H1 (cell line): ENCODE measurements at regions not wholly inside any gene's neighbourhood (a gene's known extent, or its start where the extent isn't known, plus 50 kb on each side); places are given as distances from the start of the nearest gene placed in this dataset.

ENCODE experiments used
- CTCF ChIA-PET: fragments of 300-600 bp; sonication (Branson Sonifier 250); formaldehyde crosslinking; loops from one replicate; lab custom pipeline; 2021; ENCODE audit not compliant: partially characterized antibody; lab: Charles Lee
- POLR2A ChIA-PET: fragments of 300-600 bp; sonication (Branson Sonifier 250); formaldehyde crosslinking; loops from one replicate; lab custom pipeline; 2021; ENCODE audit warnings: inconsistent platforms; ENCODE audit not compliant: partially characterized antibody; lab: Charles Lee
- DNase-seq, 2 experiments: peaks; one replicate each; pipeline versions ENCODE4 v3.0.0 to v3.0.0-alpha.2; 2010 to 2022; ENCODE audit warnings: low spot score in 2 of 2, low read depth in 1 of 2, mixed read lengths in 1 of 2
- FAIRE-seq: peaks from 2 replicates; lab custom pipeline; 2011; peaks lifted over from hg19 to GRCh38; lab: Jason Lieb, UNC
- H2AFZ ChIP-seq: 2 replicates; pipeline ENCODE4 v1.8.1; 2012; ENCODE audit warnings: low read length, inconsistent platforms
- H2AK5ac ChIP-seq: 2 replicates; pipeline ENCODE4 v1.6.1; 2013; ENCODE audit warnings: low read depth, low read length
- H2BK120ac ChIP-seq: replicated peaks from 2 replicates; pipeline ENCODE3; 2013; ENCODE audit warnings: low read depth, low read length, inconsistent platforms
- H2BK12ac ChIP-seq: 2 replicates; pipeline ENCODE4 v1.6.1; 2013; ENCODE audit warnings: low read depth, low read length
- H2BK15ac ChIP-seq: 2 replicates; pipeline ENCODE4 v1.6.1; 2013; ENCODE audit warnings: low read length
- H2BK20ac ChIP-seq: 2 replicates; pipeline ENCODE4 v1.6.1; 2013; ENCODE audit warnings: low read length
- H2BK5ac ChIP-seq: 2 replicates; pipeline ENCODE4 v1.6.1; 2013; ENCODE audit warnings: low read depth, low read length
- H3K14ac ChIP-seq: 2 replicates; pipeline ENCODE4 v1.6.1; 2013; ENCODE audit warnings: inconsistent platforms; ENCODE audit not compliant: insufficient read length
- H3K18ac ChIP-seq: 2 replicates; pipeline ENCODE4 v1.6.1; 2013; ENCODE audit warnings: low read length; ENCODE audit errors: extremely low read depth
- H3K23ac ChIP-seq: 2 replicates; pipeline ENCODE4 v1.6.1; 2013; ENCODE audit warnings: inconsistent platforms; ENCODE audit not compliant: insufficient read length
- H3K23me2 ChIP-seq: 2 replicates; pipeline ENCODE4 v1.6.1; 2013; ENCODE audit warnings: low read depth, low read length
- H3K27ac ChIP-seq: 2 replicates; pipeline ENCODE4 v1.6.1; 2011; ENCODE audit warnings: low read depth, low read length, inconsistent platforms
- H3K27me3 ChIP-seq, 4 experiments: replicated peaks in 1 of 4; 1 replicate in 1 of 4; 2 replicates in 3 of 4; pipeline versions ENCODE4 v1.6.1 to v1.8.1; 2011 to 2013; ENCODE audit warnings: low read length in 3 of 4, mild to moderate bottlenecking in 3 of 4, inconsistent platforms in 2 of 4, mixed read lengths in 2 of 4, moderate library complexity in 1 of 4; ENCODE audit not compliant: control insufficient read depth in 3 of 4, insufficient read depth in 3 of 4; ENCODE audit errors: extremely low read depth in 1 of 4
- H3K36me3 ChIP-seq, 4 experiments: 2 replicates each; pipeline versions ENCODE4 v1.6.1 to v1.8.1; 2011 to 2013; ENCODE audit warnings: mild to moderate bottlenecking in 4 of 4, low read length in 3 of 4, moderate library complexity in 2 of 4, control low read depth in 1 of 4, inconsistent platforms in 1 of 4; ENCODE audit not compliant: insufficient read depth in 4 of 4, control insufficient read depth in 2 of 4
- H3K4ac ChIP-seq: replicated peaks from 2 replicates; pipeline ENCODE3; 2013; ENCODE audit warnings: low read length, low read depth, mixed read lengths, inconsistent platforms; ENCODE audit not compliant: insufficient read length
- H3K4me1 ChIP-seq, 4 experiments: replicated peaks in 1 of 4; 1 replicate in 1 of 4; 2 replicates in 3 of 4; pipeline versions ENCODE4 v1.6.1 to v1.8.1; 2011 to 2013; ENCODE audit warnings: low read length in 3 of 4, inconsistent platforms in 2 of 4, mixed read lengths in 1 of 4; ENCODE audit not compliant: insufficient read depth in 4 of 4, control insufficient read depth in 3 of 4
- H3K4me2 ChIP-seq, 2 experiments: 2 replicates each; pipeline versions ENCODE4 v1.6.1 to v1.8.1; 2011 to 2013; ENCODE audit warnings: low read depth in 2 of 2, low read length in 2 of 2, control low read depth in 1 of 2, inconsistent platforms in 1 of 2, mild to moderate bottlenecking in 1 of 2; ENCODE audit not compliant: insufficient read depth in 1 of 2
- H3K4me3 ChIP-seq, 4 experiments: fragments of 200-600, 300-600 bp in 1 of 4; sonication (generic), shearing (Covaris generic), sonication (Bioruptor Twin) in 1 of 4; 2 replicates each; pipeline versions ENCODE4 v1.5.1 to v1.8.1; 2011 to 2016; ENCODE audit warnings: low read length in 4 of 4, low read depth in 3 of 4, control low read depth in 2 of 4, inconsistent platforms in 2 of 4, mild to moderate bottlenecking in 2 of 4, mixed read lengths in 1 of 4, moderate library complexity in 1 of 4; ENCODE audit not compliant: insufficient read depth in 2 of 4; ENCODE audit errors: extremely low read depth in 1 of 4
- H3K56ac ChIP-seq: replicated peaks from 2 replicates; pipeline ENCODE3; 2013; ENCODE audit warnings: low read depth, mild to moderate bottlenecking, mixed read lengths, low read length, inconsistent platforms; ENCODE audit not compliant: insufficient read length
- H3K79me1 ChIP-seq: 2 replicates; pipeline ENCODE4 v1.6.1; 2013; ENCODE audit warnings: low read depth, low read length, control low read depth
- H3K79me2 ChIP-seq, 2 experiments: 2 replicates each; pipeline versions ENCODE4 v1.6.1 to v1.8.1; 2012 to 2013; ENCODE audit warnings: low read length in 2 of 2, mild to moderate bottlenecking in 2 of 2, inconsistent platforms in 1 of 2; ENCODE audit not compliant: insufficient read depth in 2 of 2, control insufficient read depth in 1 of 2
- H3K9ac ChIP-seq, 4 experiments: replicated peaks in 1 of 4; 1 replicate in 1 of 4; 2 replicates in 3 of 4; pipeline versions ENCODE4 v1.6.1 to v1.8.1; 2011 to 2013; ENCODE audit warnings: low read depth in 3 of 4, low read length in 3 of 4, control low read depth in 2 of 4, mild to moderate bottlenecking in 2 of 4, moderate library complexity in 2 of 4, inconsistent platforms in 1 of 4; ENCODE audit errors: extremely low read depth in 1 of 4
- H3K9me3 ChIP-seq, 2 experiments: 2 replicates each; pipeline versions ENCODE4 v1.6.1 to v1.8.1; 2012 to 2013; ENCODE audit warnings: mild to moderate bottlenecking in 2 of 2, moderate library complexity in 2 of 2, control low read depth in 1 of 2, inconsistent platforms in 1 of 2, low read depth in 1 of 2, low read length in 1 of 2, mixed read lengths in 1 of 2; ENCODE audit not compliant: insufficient read depth in 2 of 2
- H4K20me1 ChIP-seq, 2 experiments: replicated peaks in 1 of 2; 2 replicates each; pipeline versions ENCODE3 to v1.8.1; 2011 to 2013; ENCODE audit warnings: inconsistent platforms in 2 of 2, low read length in 2 of 2, mild to moderate bottlenecking in 1 of 2; ENCODE audit not compliant: insufficient read depth in 2 of 2, control insufficient read depth in 1 of 2
- H4K5ac ChIP-seq: 2 replicates; pipeline ENCODE4 v1.6.1; 2013; ENCODE audit warnings: low read length, low read depth, mixed read lengths, inconsistent platforms; ENCODE audit not compliant: insufficient read length
- H4K8ac ChIP-seq: 2 replicates; pipeline ENCODE4 v1.8.0; 2013; ENCODE audit warnings: mild to moderate bottlenecking, moderate library complexity, low read length, inconsistent platforms; ENCODE audit not compliant: insufficient read depth; ENCODE audit errors: extremely low read depth
- H4K91ac ChIP-seq: replicated peaks from 2 replicates; pipeline ENCODE3; 2013; ENCODE audit warnings: low read length, mixed read lengths, inconsistent platforms; ENCODE audit not compliant: insufficient read length
- BACH1 ChIP-seq: IDR thresholded peaks from 2 replicates; pipeline ENCODE4 v1.6.1; 2012; ENCODE audit warnings: low read length, improper control_type of control experiment
- BCL11A ChIP-seq, 2 experiments: IDR thresholded peaks; one replicate each; pipeline ENCODE4 v1.6.1; 2011; ENCODE audit warnings: low read depth in 2 of 2, low read length in 2 of 2, mild to moderate bottlenecking in 2 of 2
- CEBPB ChIP-seq: IDR thresholded peaks from 2 replicates; pipeline ENCODE4 v1.6.1; 2012; ENCODE audit warnings: low read depth, low read length
- E2F6 ChIP-seq: IDR thresholded peaks from 2 replicates; pipeline ENCODE4 v1.6.1; 2012; ENCODE audit warnings: inconsistent platforms
- EGR1 ChIP-seq: IDR thresholded peaks from 2 replicates; pipeline ENCODE4 v1.6.1; 2011; ENCODE audit warnings: low read depth, low read length, borderline replicate concordance
- GTF2F1 ChIP-seq: IDR thresholded peaks from 2 replicates; pipeline ENCODE4 v1.6.1; 2012; ENCODE audit warnings: low read depth, low read length, improper control_type of control experiment, borderline replicate concordance
- HDAC2 ChIP-seq, 2 experiments: fragments of 300-600 bp in 1 of 2; sonication (generic) in 1 of 2; IDR thresholded peaks; 2 replicates each; pipeline ENCODE4 v1.6.1; 2011 to 2012; ENCODE audit warnings: low read depth in 2 of 2, low read length in 2 of 2, mild to moderate bottlenecking in 2 of 2, moderate library complexity in 2 of 2, borderline replicate concordance in 1 of 2, inconsistent platforms in 1 of 2
- SIN3A ChIP-seq, 2 experiments: IDR thresholded peaks in 1 of 2; conservative IDR thresholded peaks in 1 of 2; 2 replicates each; pipeline ENCODE4 v1.6.1; 2011 to 2012; ENCODE audit warnings: low read length in 2 of 2, improper control_type of control experiment in 1 of 2, low read depth in 1 of 2, mild to moderate bottlenecking in 1 of 2
- SIX5 ChIP-seq: IDR thresholded peaks from 2 replicates; pipeline ENCODE4 v1.6.1; 2011; ENCODE audit warnings: mild to moderate bottlenecking, low read depth, low read length
- SP4 ChIP-seq: IDR thresholded peaks from 2 replicates; pipeline ENCODE4 v1.6.1; 2012; ENCODE audit warnings: low read length, inconsistent platforms
- SRF ChIP-seq: IDR thresholded peaks from 2 replicates; pipeline ENCODE4 v1.6.1; 2011; ENCODE audit warnings: mild to moderate bottlenecking, low read depth, low read length, moderate library complexity
- SUZ12 ChIP-seq: fragments of 200-600 bp; sonication (generic); IDR thresholded peaks from 2 replicates; pipeline ENCODE4 v1.6.1; 2012; ENCODE audit warnings: mild to moderate bottlenecking, inconsistent platforms, low read length, moderate library complexity, mixed read lengths
- TAF1 ChIP-seq: IDR thresholded peaks from 2 replicates; pipeline ENCODE4 v1.6.1; 2011; ENCODE audit warnings: mild to moderate bottlenecking, low read depth, low read length
- TAF7 ChIP-seq: optimal IDR thresholded peaks from 2 replicates; pipeline ENCODE3; 2011; ENCODE audit warnings: low read depth, mild to moderate bottlenecking, inconsistent platforms, low read length, moderate library complexity, borderline replicate concordance
- ZNF274 ChIP-seq: IDR thresholded peaks from 2 replicates; pipeline ENCODE4 v1.7.0; 2012; ENCODE audit warnings: low read length, borderline replicate concordance; ENCODE audit errors: extremely low read depth
- WGBS, 2 experiments: shearing (Covaris generic) in 1 of 2; methylation state at CpG; one replicate each; pipeline versions ENCODE4 v1.1.6 to v1.1.7; 2013 to 2015; ENCODE audit warnings: low lambda C conversion rate in 2 of 2, mixed read lengths in 2 of 2, inconsistent platforms in 1 of 2, low coverage in 1 of 2, missing lambda C conversion rate in 1 of 2; ENCODE audit not compliant: insufficient replicate concordance in 2 of 2, insufficient coverage in 1 of 2, insufficient read length in 1 of 2; ENCODE audit errors: extremely low coverage in 1 of 2, missing lambda C conversion rate in 1 of 2; 5-methylcytosine and 5-hydroxymethylcytosine counted together

- H3K4me1 ChIP-seq = no peaks in the 10 kb centered on the region
- H2AK5ac ChIP-seq = no peak overlapping the region
- no peak overlapping the region for H3K18ac ChIP-seq
- ChIA-PET POLR2A (no interaction called here), CTCF (interaction anchor here (1.5 to 3.8 kb wide), 2 partner anchors 9 to 12 kb away, joined by 5 to 22 read pairs; no protein-coding TSS in a partner anchor)
- H3K27me3 ChIP-seq = no peaks in the 10 kb centered on the region
- DNase-seq (no peak), FAIRE-seq (no peak)
- no peak overlapping the region for H3K4ac ChIP-seq
- no peak overlapping the region for H3K23ac ChIP-seq
- H3K27ac ChIP-seq = no peak overlapping the region
- no peak overlapping the region for H2BK20ac ChIP-seq
- no peaks in the 10 kb centered on the region for H3K79me1 ChIP-seq
- no peak overlapping the region for H2BK120ac ChIP-seq
- 87% methylated on average over 2 of the region's 2 CpGs; no CpG with 5 or more reads in 1 of the 2 experiments for WGBS, 2 experiments
- no peaks in the 10 kb centered on the region for H3K9me3 ChIP-seq
- no peak overlapping the region for H3K9ac ChIP-seq
- H3K79me2 ChIP-seq = no peaks in the 10 kb centered on the region
- no peaks in the 10 kb centered on the region for H3K36me3 ChIP-seq
- no peak overlapping the region for H3K4me3 ChIP-seq
- no peak overlapping the region for H3K14ac ChIP-seq
- H4K91ac ChIP-seq = no peak overlapping the region
- no peak overlapping the region for H2BK15ac ChIP-seq
- no peak overlapping the region for H2BK12ac ChIP-seq
- H3K56ac ChIP-seq = no peak overlapping the region
- H4K20me1 ChIP-seq = no peaks in the 10 kb centered on the region
- no peak overlapping the region for H3K4me2 ChIP-seq
- H2AFZ ChIP-seq = no peak overlapping the region
- H3K23me2 ChIP-seq = no peaks in the 10 kb centered on the region
- H4K8ac ChIP-seq = no peak overlapping the region
- H4K5ac ChIP-seq = no peak overlapping the region
- H2BK5ac ChIP-seq = no peak overlapping the region
- TF ChIP-seq EGR1 = no peak
- no peak for TF ChIP-seq E2F6
- no peak for TF ChIP-seq SP4
- TF ChIP-seq SRF = no peak
- TF ChIP-seq TAF1 = no peak
- TF ChIP-seq ZNF274 = no peak
- no peak for TF ChIP-seq BACH1
- TF ChIP-seq SIN3A (conservative IDR thresholded peaks at IDR 0.05 in 1 of 2, IDR thresholded peaks at IDR 0.05 in 1 of 2; ENCODE audit: low read depth in 1 of 2, low read length in 2 of 2) = no peak
- TF ChIP-seq SIX5 = no peak
- TF ChIP-seq SUZ12 = no peak
- TF ChIP-seq HDAC2 (IDR thresholded peaks at IDR 0.05; ENCODE audit: borderline replicate concordance in 1 of 2, low read depth in 2 of 2, low read length in 2 of 2) = no peak
- no peak for TF ChIP-seq BCL11A (IDR thresholded peaks at IDR 0.05; ENCODE audit: low read depth in 2 of 2, low read length in 2 of 2)
- TF ChIP-seq TAF7 = no peak
- TF ChIP-seq GTF2F1 = no peak
- TF ChIP-seq CEBPB = no peak
These were observed 130.3 kb upstream of the TARS1 start for GRCh38 chr5:33310451-33310850.
